DND-41 (cell line): ENCODE measurements at regions not wholly inside any gene's neighbourhood (a gene's known extent, or its start where the extent isn't known, plus 50 kb on each side); places are given as distances from the start of the nearest gene placed in this dataset.

ENCODE experiments used
- ATAC-seq: fragments of 200-7000 bp; cut with Tn5 transposase; 3 replicates; pipeline ENCODE4 v1.9.1; 2021; ENCODE audit warnings: low read depth; ENCODE audit not compliant: insufficient read depth
- DNase-seq: peaks from one replicate; pipeline ENCODE4 v3.0.0-alpha.2; 2020
- H2AFZ ChIP-seq: 2 replicates; pipeline ENCODE4 v1.6.0; 2012; ENCODE audit warnings: low read depth, low read length
- H3K27ac ChIP-seq: 2 replicates; pipeline ENCODE4 v1.5.1; 2012; ENCODE audit warnings: low read length, inconsistent platforms
- H3K27me3 ChIP-seq: fragments of 200-600 bp; sonication (generic); 2 replicates; pipeline ENCODE4 v1.6.0; 2012; ENCODE audit warnings: low read length, mild to moderate bottlenecking, inconsistent platforms; ENCODE audit not compliant: insufficient read depth, poor library complexity
- H3K36me3 ChIP-seq: 2 replicates; pipeline ENCODE4 v1.5.1; 2012; ENCODE audit warnings: low read length, inconsistent platforms; ENCODE audit not compliant: insufficient read depth
- H3K4me1 ChIP-seq: 2 replicates; pipeline ENCODE4 v1.5.1; 2012; ENCODE audit warnings: mild to moderate bottlenecking, low read length; ENCODE audit not compliant: insufficient read depth
- H3K4me2 ChIP-seq: 2 replicates; pipeline ENCODE4 v1.6.0; 2012; ENCODE audit warnings: mild to moderate bottlenecking, moderate library complexity, low read length, inconsistent platforms; ENCODE audit not compliant: insufficient read depth
- H3K4me3 ChIP-seq, 2 experiments: fragments of 200-600 bp in 1 of 2; shearing (Covaris generic) in 1 of 2; 2 replicates each; pipeline ENCODE4 v1.5.1; 2012 to 2016; ENCODE audit warnings: inconsistent platforms in 2 of 2, low read length in 2 of 2, mild to moderate bottlenecking in 2 of 2, low read depth in 1 of 2, moderate library complexity in 1 of 2
- H3K79me2 ChIP-seq: 2 replicates; pipeline ENCODE4 v1.6.0; 2012; ENCODE audit warnings: low read length, inconsistent platforms; ENCODE audit not compliant: insufficient read depth
- H3K9ac ChIP-seq: 2 replicates; pipeline ENCODE4 v1.6.0; 2012; ENCODE audit warnings: low read depth, mild to moderate bottlenecking, inconsistent platforms, low read length, moderate library complexity
- H3K9me3 ChIP-seq: 2 replicates; pipeline ENCODE4 v1.5.1; 2012; ENCODE audit warnings: low read length, moderate library complexity, mild to moderate bottlenecking, inconsistent platforms; ENCODE audit not compliant: insufficient read depth, severe bottlenecking
- H4K20me1 ChIP-seq: 2 replicates; pipeline ENCODE4 v1.6.0; 2012; ENCODE audit warnings: low read length; ENCODE audit not compliant: insufficient read depth
- CTCF ChIP-seq: IDR thresholded peaks from 2 replicates; pipeline ENCODE4 v1.5.1; 2012; ENCODE audit warnings: borderline replicate concordance, low read length, moderate library complexity, mild to moderate bottlenecking; ENCODE audit not compliant: poor library complexity, severe bottlenecking; ENCODE audit errors: extremely low read depth
- EZH2 ChIP-seq: IDR thresholded peaks from 3 replicates; pipeline ENCODE4 v1.6.1; 2012; ENCODE audit warnings: borderline replicate concordance, low read depth, mild to moderate bottlenecking, moderate library complexity, low read length, inconsistent platforms; ENCODE audit not compliant: severe bottlenecking

GRCh38 chr11:26843539-26843938, 121.7 kb upstream of the SLC5A12 start:
- Histone ChIP-seq H3K4me1 (no peaks in the 10 kb centered on the region), H3K27me3 (no peaks in the 10 kb centered on the region), H3K36me3 (no peaks in the 10 kb centered on the region), H2AFZ (no peak overlapping the region), H3K9ac (no peak overlapping the region), H3K79me2 (no peaks in the 10 kb centered on the region), H4K20me1 (no peaks in the 10 kb centered on the region), H3K4me3 (no peak overlapping the region), H3K4me2 (no peak overlapping the region), H3K9me3 (no peaks in the 10 kb centered on the region), H3K27ac (no peak overlapping the region)
- no peak for DNase-seq
- no peak for ATAC-seq
- TF ChIP-seq CTCF (no peak), EZH2 (no peak)

GRCh38 chr11:26844963-26845362, 123.1 kb upstream of the SLC5A12 start:
- DNase-seq (no peak), ATAC-seq (no peak)
- Histone ChIP-seq H4K20me1 (no peaks in the 10 kb centered on the region), H3K4me1 (no peaks in the 10 kb centered on the region), H3K27me3 (no peaks in the 10 kb centered on the region), H3K4me3 (no peak overlapping the region), H3K9me3 (no peaks in the 10 kb centered on the region), H3K4me2 (no peak overlapping the region), H3K9ac (no peak overlapping the region), H2AFZ (no peak overlapping the region), H3K27ac (no peak overlapping the region), H3K36me3 (no peaks in the 10 kb centered on the region), H3K79me2 (no peaks in the 10 kb centered on the region)
- TF ChIP-seq EZH2, result no peak
- TF ChIP-seq CTCF, result no peak

GRCh38 chr11:26846227-26846626, 124.4 kb upstream of the SLC5A12 start:
- no peak overlapping the region for H2AFZ ChIP-seq
- H3K9me3 ChIP-seq, result no peaks in the 10 kb centered on the region
- H4K20me1 ChIP-seq, result no peaks in the 10 kb centered on the region
- no peak overlapping the region for H3K4me3 ChIP-seq
- no peaks in the 10 kb centered on the region for H3K27me3 ChIP-seq
- no peaks in the 10 kb centered on the region for H3K4me1 ChIP-seq
- H3K79me2 ChIP-seq, result no peaks in the 10 kb centered on the region
- TF ChIP-seq CTCF (no peak), EZH2 (no peak)
- H3K27ac ChIP-seq, result no peak overlapping the region
- H3K9ac ChIP-seq, result no peak overlapping the region
- no peaks in the 10 kb centered on the region for H3K36me3 ChIP-seq
- no peak overlapping the region for H3K4me2 ChIP-seq
- DNase-seq (no peak), ATAC-seq (no peak)

- DNase-seq, result no peak
- Histone ChIP-seq H3K27me3 (no peaks in the 10 kb centered on the region), H3K27ac (no peak overlapping the region), H3K4me1 (no peaks in the 10 kb centered on the region), H3K9me3 (no peaks in the 10 kb centered on the region), H2AFZ (no peak overlapping the region), H3K36me3 (no peaks in the 10 kb centered on the region), H4K20me1 (no peaks in the 10 kb centered on the region), H3K4me2 (no peak overlapping the region), H3K9ac (no peak overlapping the region), H3K4me3 (no peak overlapping the region), H3K79me2 (no peaks in the 10 kb centered on the region)
- TF ChIP-seq CTCF (no peak), EZH2 (no peak)
- ATAC-seq, result no peak
These were observed 125.6 kb upstream of the SLC5A12 start for GRCh38 chr11:26847459-26847858.
